ENCODE measurements at regions not wholly inside any gene's neighbourhood (a gene's known extent, or its start where the extent isn't known, plus 50 kb on each side); places are given as distances from the start of the nearest gene placed in this dataset.

DNA sequence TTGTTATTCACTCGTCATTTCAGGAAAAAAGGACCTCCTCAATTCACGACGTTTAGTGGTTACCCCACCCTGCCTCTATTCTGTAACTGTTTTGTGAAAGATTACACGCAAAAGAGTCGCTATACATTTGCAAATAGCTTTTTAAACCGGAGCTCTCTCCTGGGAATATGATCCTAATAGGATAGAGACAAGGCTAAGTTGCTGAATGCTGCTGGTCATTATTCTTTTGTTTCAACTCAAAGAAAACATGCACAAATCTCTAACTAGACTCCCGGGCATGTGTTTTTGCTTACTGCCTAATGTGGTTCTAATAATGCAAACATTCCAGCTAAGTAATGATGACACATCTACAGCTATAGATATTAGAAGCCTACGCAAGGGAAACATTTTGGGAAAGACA is 214.6 kb upstream of the MDFIC2 start:
- TF ChIP-seq CTCF (conservative IDR thresholded peaks at IDR 0.05; ENCODE audit: low read depth, low read length) (no peak), EZH2 (IDR thresholded peaks at IDR 0.05; ENCODE audit: borderline replicate concordance, low read depth, low read length, poor library complexity, severe bottlenecking) (no peak)
